ENCODE measurements at regions not wholly inside any gene's neighbourhood (a gene's known extent, or its start where the extent isn't known, plus 50 kb on each side); places are given as distances from the start of the nearest gene placed in this dataset.

DNA sequence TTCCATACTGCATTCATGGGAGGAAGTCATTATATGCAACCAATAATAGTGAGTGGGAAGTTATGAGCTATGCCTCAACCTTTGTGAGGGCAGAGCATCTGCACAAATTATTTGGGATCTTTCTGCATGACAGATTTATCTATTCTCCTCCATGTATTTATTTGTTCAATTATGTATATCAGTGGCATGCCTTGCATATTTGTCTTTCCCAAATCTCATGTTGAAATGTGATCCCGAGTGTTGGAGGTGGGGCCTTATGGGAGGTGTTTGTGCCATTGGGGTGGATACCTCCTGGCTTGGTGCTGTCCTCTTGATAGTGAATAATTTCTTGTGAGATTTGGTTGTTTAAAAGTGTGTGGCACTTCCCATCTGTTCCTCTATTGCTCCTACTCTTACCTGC lies 1246.0 kb upstream of the CITED2 start:
- Histone ChIP-seq H3K27ac (no peak overlapping the region), H3K4me1 (replicated peaks in 1 of 2) (no peaks in the 10 kb centered on the region), H3K4me3 (no peak overlapping the region), H3K27me3 (no peaks in the 10 kb centered on the region), H3K9me3 (replicated peaks in 1 of 3) (no peaks in the 10 kb centered on the region), H3K36me3 (replicated peaks in 1 of 2) (no peaks in the 10 kb centered on the region)
- DNase-seq, result no peak
- WGBS, 4 donors, result 81 to 92% (median 89%) methylated on average over 1 of the region's 1 CpG
- intact Hi-C loops (cut with DNase I), result no loop called here
- TF ChIP-seq, protein P1, sequence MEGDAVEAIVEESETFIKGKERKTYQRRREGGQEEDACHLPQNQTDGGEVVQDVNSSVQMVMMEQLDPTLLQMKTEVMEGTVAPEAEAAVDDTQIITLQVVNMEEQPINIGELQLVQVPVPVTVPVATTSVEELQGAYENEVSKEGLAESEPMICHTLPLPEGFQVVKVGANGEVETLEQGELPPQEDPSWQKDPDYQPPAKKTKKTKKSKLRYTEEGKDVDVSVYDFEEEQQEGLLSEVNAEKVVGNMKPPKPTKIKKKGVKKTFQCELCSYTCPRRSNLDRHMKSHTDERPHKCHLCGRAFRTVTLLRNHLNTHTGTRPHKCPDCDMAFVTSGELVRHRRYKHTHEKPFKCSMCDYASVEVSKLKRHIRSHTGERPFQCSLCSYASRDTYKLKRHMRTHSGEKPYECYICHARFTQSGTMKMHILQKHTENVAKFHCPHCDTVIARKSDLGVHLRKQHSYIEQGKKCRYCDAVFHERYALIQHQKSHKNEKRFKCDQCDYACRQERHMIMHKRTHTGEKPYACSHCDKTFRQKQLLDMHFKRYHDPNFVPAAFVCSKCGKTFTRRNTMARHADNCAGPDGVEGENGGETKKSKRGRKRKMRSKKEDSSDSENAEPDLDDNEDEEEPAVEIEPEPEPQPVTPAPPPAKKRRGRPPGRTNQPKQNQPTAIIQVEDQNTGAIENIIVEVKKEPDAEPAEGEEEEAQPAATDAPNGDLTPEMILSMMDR (IDR thresholded peaks at IDR 0.05), result no peak
- no peak for TF ChIP-seq POLR2A (IDR thresholded peaks at IDR 0.05)

DNA sequence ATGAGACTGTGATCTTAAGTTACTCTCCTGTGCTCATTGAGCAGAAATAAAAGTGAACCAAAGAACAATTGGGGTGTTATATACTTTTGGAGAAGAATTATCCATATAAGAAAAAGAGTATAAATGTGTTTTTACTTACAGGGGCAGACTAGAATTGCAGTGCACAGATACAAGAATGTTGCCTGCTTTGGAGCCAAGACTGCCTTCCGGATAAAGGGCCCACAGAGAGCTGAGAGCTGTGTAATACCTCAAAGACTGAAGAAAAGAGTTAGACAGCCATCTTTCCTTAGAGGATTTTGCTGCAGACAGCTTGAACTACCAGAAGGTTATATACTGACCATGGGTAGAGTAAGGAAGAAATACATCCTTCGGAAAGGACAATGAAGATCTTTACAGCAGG lies 1235.5 kb upstream of the CITED2 start:
- 87 to 93% (median 90%) methylated on average over 2 of the region's 2 CpGs for WGBS, 4 donors
- H3K4me3 ChIP-seq, result no peak overlapping the region
- H3K9me3 ChIP-seq (replicated peaks in 1 of 3), result no peaks in the 10 kb centered on the region
- H3K4me1 ChIP-seq (replicated peaks in 1 of 2), result no peaks in the 10 kb centered on the region
- no peak for TF ChIP-seq POLR2A (IDR thresholded peaks at IDR 0.05)
- TF ChIP-seq, protein P1 (IDR thresholded peaks at IDR 0.05), result no peak
- intact Hi-C loops (cut with DNase I), result no loop called here
- H3K27me3 ChIP-seq, result no peaks in the 10 kb centered on the region
- no peak overlapping the region for H3K27ac ChIP-seq
- no peak for DNase-seq
- no peaks in the 10 kb centered on the region for H3K36me3 ChIP-seq (replicated peaks in 1 of 2)

DNA sequence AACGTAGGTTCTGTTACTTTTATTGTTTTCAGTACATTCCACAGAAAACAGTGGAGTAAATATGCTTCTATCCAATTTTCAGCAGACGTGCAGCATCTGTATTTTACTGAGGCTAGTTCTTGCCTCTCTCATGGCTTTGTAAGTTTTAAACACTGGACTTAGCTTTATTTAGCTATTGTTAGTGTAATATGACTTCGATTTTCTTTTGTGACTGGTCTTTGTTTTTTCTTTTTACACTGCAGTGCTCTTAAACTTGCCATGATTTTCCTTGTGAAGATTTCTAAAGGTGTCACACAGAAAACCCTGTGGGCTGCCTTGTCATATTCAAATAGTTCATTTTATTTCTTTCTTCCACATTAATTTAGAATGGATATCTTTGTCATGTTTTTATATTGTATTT lies 1234.9 kb upstream of the CITED2 start:
- Histone ChIP-seq H3K27me3 (no peaks in the 10 kb centered on the region), H3K27ac (no peak overlapping the region), H3K36me3 (replicated peaks in 1 of 2) (no peaks in the 10 kb centered on the region), H3K4me3 (no peak overlapping the region), H3K9me3 (replicated peaks in 1 of 3) (no peaks in the 10 kb centered on the region), H3K4me1 (replicated peaks in 1 of 2) (no peaks in the 10 kb centered on the region)
- WGBS, 4 donors, result 73 to 83% (median 78%) methylated on average over 3 of the region's 3 CpGs
- TF ChIP-seq, protein P1 (IDR thresholded peaks at IDR 0.05), result no peak
- no peak for TF ChIP-seq POLR2A (IDR thresholded peaks at IDR 0.05)
- intact Hi-C loops (cut with DNase I), result no loop called here
- DNase-seq, result no peak

DNA sequence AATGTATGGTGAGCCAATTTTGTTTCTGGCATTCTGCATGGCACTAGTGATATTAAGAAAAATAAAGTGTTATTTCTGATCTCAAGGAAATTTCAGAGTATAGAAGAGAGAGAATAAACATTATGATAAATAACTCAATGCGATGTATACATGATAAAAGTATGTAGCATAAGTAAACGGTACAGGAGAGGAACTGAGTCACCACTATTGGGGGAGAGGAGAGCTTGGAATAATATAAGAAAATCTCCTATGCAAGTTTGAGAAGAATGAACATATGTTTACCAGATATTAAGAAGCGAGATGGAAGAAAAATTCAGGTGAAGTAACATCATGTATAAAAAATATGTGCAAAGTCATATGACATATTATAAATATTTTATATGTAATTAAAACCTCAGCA lies 1230.3 kb upstream of the CITED2 start:
- Histone ChIP-seq H3K36me3 (replicated peaks in 1 of 2) (no peaks in the 10 kb centered on the region), H3K4me1 (replicated peaks in 1 of 2) (no peaks in the 10 kb centered on the region), H3K9me3 (replicated peaks in 1 of 3) (no peaks in the 10 kb centered on the region), H3K27me3 (no peaks in the 10 kb centered on the region), H3K27ac (no peak overlapping the region), H3K4me3 (no peak overlapping the region)
- no peak for DNase-seq
- TF ChIP-seq, protein P1 (IDR thresholded peaks at IDR 0.05), result no peak
- TF ChIP-seq POLR2A (IDR thresholded peaks at IDR 0.05), result no peak
- 89 to 93% (median 91%) methylated on average over 3 of the region's 3 CpGs for WGBS, 4 donors
- intact Hi-C loops (cut with DNase I), result no loop called here
